ENCODE measurements at regions not wholly inside any gene's neighbourhood (a gene's known extent, or its start where the extent isn't known, plus 50 kb on each side); places are given as distances from the start of the nearest gene placed in this dataset.

- no peak overlapping the region for H3K27ac ChIP-seq (ENCODE audit: low read length)
- POLR2A ChIA-PET = no interaction called here
- ATAC-seq = no peak
Observed at GRCh38 chr10:80860719-80861118, 323.0 kb downstream of the SH2D4B start.

GRCh38 chr10:80861882-80862281 lies 324.2 kb downstream of the SH2D4B start:
- no peak for ATAC-seq
- in situ Hi-C loops (cut with HindIII; ENCODE audit: low pct_unique_long_range_greater_than_20kb, low sequenced_read_pairs) = no loop called here
- DNase-seq (ENCODE audit: low read depth, low spot score) = no peak
- intact Hi-C loops (cut with micrococcal nuclease; ENCODE audit: unreplicated experiment) = no loop called here
- ChIA-PET POLR2A (no interaction called here), CTCF (interaction anchor here (0.8 kb wide), 1 partner anchor 199 kb away, joined by 3 read pairs; no protein-coding TSS in a partner anchor)
- TF ChIP-seq SIN3A (IDR thresholded peaks at IDR 0.05; ENCODE audit: borderline replicate concordance, insufficient read depth, low read depth, low read length) (no peak), TCF7L2 (IDR thresholded peaks at IDR 0.05; ENCODE audit: low read depth, low read length) (no peak), REST (IDR thresholded peaks at IDR 0.05; ENCODE audit: insufficient read depth in 1 of 2, low read depth in 2 of 2, low read length in 1 of 2) (no peak), CTCF (IDR thresholded peaks at IDR 0.05) (no peak; the same call in 1 of the 2 replicates), POLR2AphosphoS5 (IDR thresholded peaks at IDR 0.05; ENCODE audit: low read depth, low read length) (no peak)
- no TSS peak for BruUV-seq (replicated peaks)
- H3K4me1 ChIP-seq (ENCODE audit: control insufficient read depth, insufficient read depth, low read length) = no peaks in the 10 kb centered on the region
- H3K36me3 ChIP-seq (ENCODE audit: control insufficient read depth, insufficient read depth, low read length) = no peaks in the 10 kb centered on the region
- H3K4me3 ChIP-seq (ENCODE audit: low read depth in 2 of 2, low read length in 2 of 2) = no peak overlapping the region
- no peaks in the 10 kb centered on the region for H3K9me3 ChIP-seq (ENCODE audit: control insufficient read depth, insufficient read depth, low read depth, low read length)
- H3K27ac ChIP-seq (ENCODE audit: low read length) = no peak overlapping the region
- H3K27me3 ChIP-seq (ENCODE audit: control insufficient read depth, insufficient read depth, low read length) = no peaks in the 10 kb centered on the region

More at GRCh38 chr10:80860719-80861118, 323.0 kb downstream of the SH2D4B start:
- Histone ChIP-seq H3K4me1 (ENCODE audit: control insufficient read depth, insufficient read depth, low read length) (no peaks in the 10 kb centered on the region), H3K4me3 (ENCODE audit: low read depth in 2 of 2, low read length in 2 of 2) (no peak overlapping the region), H3K36me3 (ENCODE audit: control insufficient read depth, insufficient read depth, low read length) (no peaks in the 10 kb centered on the region), H3K9me3 (ENCODE audit: control insufficient read depth, insufficient read depth, low read depth, low read length) (no peaks in the 10 kb centered on the region), H3K27me3 (ENCODE audit: control insufficient read depth, insufficient read depth, low read length) (no peaks in the 10 kb centered on the region)
- intact Hi-C loops (cut with micrococcal nuclease; ENCODE audit: unreplicated experiment) = no loop called here
- BruUV-seq (replicated peaks) = no TSS peak
- no peak for TF ChIP-seq POLR2AphosphoS5 (IDR thresholded peaks at IDR 0.05; ENCODE audit: low read depth, low read length)
- TF ChIP-seq CTCF (IDR thresholded peaks at IDR 0.05) = no peak
- TF ChIP-seq SIN3A (IDR thresholded peaks at IDR 0.05; ENCODE audit: borderline replicate concordance, insufficient read depth, low read depth, low read length) = no peak
- TF ChIP-seq REST (IDR thresholded peaks at IDR 0.05; ENCODE audit: insufficient read depth in 1 of 2, low read depth in 2 of 2, low read length in 1 of 2) = no peak
- no peak for TF ChIP-seq TCF7L2 (IDR thresholded peaks at IDR 0.05; ENCODE audit: low read depth, low read length)
- in situ Hi-C loops (cut with HindIII; ENCODE audit: low pct_unique_long_range_greater_than_20kb, low sequenced_read_pairs) = no loop called here
- CTCF ChIA-PET = no interaction called here
- DNase-seq (ENCODE audit: low read depth, low spot score) = no peak

All from Panc1 (cell line).